GM18861 (cell line): ENCODE measurements at regions not wholly inside any gene's neighbourhood (a gene's known extent, or its start where the extent isn't known, plus 50 kb on each side); places are given as distances from the start of the nearest gene placed in this dataset.
A peak's percentile ranks its signal among the peaks of the same experiment; 100 is the strongest.

ENCODE experiments used
- ATAC-seq: cut with Tn5 transposase; IDR thresholded peaks from one replicate; pipeline ENCODE4 v1.9.1; 2021; ENCODE audit not compliant: unreplicated experiment

DNA sequence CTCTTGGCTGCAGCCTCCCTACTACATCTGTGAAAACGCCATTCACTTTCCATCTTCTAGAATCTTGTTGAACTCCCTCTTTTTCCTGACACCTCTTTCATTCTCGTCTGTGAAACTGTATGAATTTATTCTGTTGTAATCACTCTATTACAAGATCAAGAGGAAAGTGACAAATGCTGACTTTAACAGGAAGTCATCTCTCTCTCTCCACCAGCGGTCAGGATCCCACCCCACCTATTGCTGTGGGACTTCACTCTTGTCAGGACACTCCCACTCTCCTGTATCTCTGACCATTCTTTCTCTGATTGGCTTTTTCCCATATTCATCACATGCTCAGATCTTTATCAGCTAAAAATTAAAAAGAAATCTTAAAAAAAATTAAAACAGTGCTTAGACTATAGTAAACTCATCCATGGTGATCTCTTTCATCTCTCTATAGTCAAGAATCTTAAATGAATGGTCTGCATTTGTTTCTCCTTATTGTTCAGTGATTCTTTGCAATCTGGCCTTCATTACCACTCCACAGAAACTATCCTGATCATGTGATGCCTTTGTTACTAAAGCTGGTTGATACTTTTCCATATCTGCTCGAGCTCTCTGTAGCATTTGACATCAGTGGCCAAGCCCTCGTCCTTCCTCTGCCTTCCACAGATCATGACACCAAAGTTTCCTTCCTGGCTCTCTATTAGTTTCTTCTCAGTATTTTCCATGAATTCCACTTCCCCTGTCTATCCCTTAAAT, 113.6 kb downstream of the UCHL5 start:
- no peak for ATAC-seq

DNA sequence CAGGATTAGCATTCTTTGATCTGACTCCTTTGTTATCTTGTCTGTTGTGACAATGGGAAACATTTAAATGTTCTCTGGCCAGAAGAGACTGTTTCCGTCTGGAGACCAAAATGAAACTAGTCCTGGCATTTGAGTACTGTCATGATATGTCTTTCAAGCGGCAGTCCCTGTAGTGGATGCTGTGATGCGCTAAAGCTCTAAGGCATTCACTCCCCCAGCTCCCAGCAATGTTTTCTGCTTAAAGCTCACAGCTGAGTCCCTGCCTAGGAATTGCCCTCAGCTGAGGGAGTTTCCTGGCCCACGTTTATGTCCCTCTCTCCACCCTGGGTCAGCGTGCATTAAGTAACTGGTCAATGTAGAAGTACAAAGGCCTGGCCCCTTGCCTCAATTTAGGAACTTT, 109.4 kb downstream of the UCHL5 start:
- no peak for ATAC-seq

DNA sequence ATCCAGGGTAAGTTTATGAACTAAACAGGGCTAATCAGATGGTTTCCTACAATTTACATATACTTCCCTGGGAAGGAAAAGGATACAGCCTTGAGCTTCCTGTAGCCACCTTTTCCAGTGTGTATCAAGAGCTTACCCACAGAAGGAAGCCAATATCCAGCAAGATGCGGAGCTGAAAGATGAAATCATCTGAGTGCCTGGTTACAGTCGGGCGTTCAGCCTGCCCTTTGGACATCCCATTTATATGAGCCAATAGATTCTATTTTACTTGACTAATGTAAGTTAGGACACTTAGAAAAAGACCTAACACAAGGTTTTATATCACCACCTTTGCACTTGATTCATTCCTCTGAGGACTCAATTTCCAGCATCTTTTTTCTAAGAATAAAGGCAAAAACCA, 108.2 kb downstream of the UCHL5 start:
- ATAC-seq, result no peak

DNA sequence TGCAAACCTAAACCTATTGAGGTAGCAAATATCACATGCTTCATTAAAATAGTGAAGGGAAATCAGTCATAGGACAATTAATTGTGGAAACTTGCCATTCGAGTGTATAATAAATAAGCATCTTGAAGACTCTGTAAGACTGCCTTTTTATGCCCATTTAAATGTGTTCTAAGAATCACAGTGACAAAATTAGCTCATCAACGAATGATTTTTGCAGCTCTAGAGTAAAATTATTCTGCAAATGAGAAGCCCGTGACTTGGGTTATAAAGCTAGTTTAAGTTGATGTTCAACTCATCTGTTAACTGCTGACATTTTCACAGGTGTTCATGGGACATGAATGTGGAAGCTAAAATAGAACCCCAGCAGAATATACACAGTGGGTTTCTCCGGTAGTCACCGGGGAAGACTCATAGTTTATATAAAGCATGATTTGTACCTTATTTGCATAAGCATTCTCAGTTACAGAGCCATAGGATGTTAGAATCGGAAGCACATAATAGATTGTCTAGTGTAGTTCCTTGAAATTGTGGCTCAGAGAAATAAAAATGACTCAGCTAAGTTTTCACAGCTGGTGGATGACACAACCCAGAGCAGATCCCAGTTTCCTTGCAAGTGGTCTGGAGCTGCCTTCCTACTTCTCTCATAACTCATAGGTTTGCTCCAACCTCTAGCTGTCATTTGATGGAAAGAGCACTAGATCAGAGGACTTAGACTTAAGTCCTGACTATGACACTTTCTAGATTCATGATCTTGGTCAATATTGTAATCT, 107.3 kb downstream of the UCHL5 start:
- peak; percentile 97 for ATAC-seq

DNA sequence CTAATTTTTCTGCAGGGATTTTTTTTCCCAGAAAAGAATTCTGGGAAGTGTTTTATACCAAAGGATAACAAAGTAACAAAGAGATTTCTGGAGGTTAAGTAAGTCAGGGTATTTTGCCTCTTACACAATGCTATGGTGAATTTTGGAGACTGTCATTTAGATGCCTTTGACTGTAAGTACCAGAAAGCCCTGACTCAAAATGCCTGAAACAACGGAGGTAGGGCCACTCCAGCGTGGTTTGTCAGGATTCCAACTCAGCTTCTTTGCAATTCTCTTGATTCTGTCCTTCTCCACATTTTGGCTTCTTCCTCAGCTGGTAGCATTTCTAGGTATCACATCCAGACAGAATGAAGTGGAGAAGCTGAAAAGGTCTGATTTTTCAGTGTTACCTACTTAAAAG, 106.5 kb downstream of the UCHL5 start:
- ATAC-seq, result no peak

DNA sequence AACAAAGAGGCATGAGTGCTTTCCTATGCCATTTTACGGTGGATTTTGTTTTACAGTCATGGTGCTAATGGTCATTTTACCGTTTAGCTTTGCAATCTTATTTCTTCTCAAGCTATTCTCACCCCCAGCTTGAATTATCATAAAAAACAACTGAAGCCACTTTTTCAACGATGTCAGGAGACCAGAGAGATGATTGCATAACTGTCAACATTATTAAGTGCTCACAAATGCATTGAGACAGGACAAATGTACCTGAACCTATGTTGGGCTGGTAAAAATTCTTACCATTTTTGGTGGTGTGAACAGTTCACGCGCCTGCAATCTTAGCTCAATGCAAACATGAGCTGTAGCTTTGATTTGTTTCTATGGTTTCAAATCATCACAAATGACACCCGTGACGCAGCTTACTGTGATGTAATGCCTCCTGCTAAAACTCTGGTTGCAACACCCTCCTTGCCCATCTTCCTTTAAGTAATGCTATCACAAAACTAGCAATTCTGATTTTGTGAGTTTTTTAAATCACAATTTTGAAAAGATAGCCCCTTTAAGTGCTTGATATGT, 104.4 kb downstream of the UCHL5 start:
- ATAC-seq, result no peak

DNA sequence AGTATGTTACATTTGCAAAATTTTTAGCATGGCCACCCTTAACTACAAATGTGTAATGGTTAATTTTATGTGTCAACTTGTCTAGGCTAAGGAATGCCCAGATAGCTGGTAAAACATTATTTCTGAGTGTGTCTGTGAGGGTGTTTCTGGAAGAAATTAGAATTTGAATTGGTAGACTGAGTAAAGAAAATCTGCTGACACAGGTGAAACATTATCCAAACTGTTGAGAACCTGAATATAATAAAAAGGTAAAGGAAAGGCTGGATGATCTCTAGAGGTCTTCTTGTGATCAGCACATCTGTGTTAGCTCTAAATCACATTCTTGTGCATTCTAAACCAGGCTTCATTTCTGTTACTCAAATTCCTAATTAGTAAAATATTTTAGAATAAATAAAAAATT, 100.8 kb downstream of the UCHL5 start:
- no peak for ATAC-seq

DNA sequence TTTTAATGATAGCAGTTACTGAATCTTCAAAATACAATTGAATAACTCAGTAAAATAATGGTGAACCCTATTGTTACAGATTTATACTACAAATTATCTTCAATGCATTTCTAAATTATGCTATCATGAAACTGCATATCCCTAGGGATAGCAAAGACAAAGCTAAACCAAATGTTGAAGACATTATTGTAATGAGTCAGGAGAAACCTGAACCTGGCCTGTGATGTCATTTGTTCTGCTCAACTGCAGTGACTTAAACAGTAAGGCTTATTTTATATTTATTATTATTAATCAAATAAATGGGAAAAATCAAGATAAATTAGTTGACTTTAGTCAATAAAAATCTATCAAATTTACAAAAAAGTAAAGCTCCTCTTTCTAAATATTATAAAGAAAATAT, 100.3 kb downstream of the UCHL5 start:
- ATAC-seq, result no peak

DNA sequence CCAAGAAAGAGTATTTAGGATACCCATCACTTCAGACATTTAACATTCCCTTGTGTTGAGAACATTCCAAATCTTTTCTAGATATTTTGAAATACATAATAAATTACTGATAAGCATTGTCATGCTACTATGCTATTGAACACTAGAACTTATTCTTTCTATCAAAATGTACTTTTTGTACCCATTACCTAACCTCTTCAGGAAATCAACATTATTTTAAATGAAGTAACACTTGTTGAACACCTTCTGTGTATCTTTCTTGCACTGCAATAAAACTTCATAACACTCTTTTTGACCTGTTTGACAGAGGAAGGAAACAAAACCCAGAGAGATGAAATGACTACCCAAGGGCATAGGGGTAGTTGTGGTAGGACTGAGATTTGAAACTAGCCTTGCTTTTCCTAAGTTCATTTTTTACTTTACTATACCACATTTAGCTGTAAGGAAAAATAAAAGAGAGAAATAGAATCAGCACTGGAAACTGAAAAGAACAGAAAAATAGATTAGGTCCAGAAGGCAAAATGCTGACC, 99.4 kb downstream of the UCHL5 start:
- ATAC-seq, result no peak
